Uterus (tissue), 3 donors: ENCODE measurements at regions not wholly inside any gene's neighbourhood (a gene's known extent, or its start where the extent isn't known, plus 50 kb on each side); places are given as distances from the start of the nearest gene placed in this dataset.

ENCODE experiments used
- DNase-seq, 2 donors: peaks; one replicate each; pipeline ENCODE4 v3.0.0-alpha.2; 2019 to 2020
- H3K27ac ChIP-seq, 2 donors: fragments of 200-600 bp; sonication (generic); 1 replicate in 1 of 2; 2 replicates in 1 of 2; pipeline ENCODE4 v1.5.1; 2016 to 2018
- H3K27me3 ChIP-seq, 2 donors: fragments of 200-600 bp; sonication (generic); one replicate each; pipeline ENCODE4 v1.5.1; 2018 to 2019; ENCODE audit warnings: control low read depth in 1 of 2
- H3K36me3 ChIP-seq, 2 donors: fragments of 200-600 bp; sonication (generic); one replicate each; pipeline ENCODE4 v1.5.1; 2019; ENCODE audit warnings: control low read depth in 1 of 2
- H3K4me1 ChIP-seq, 2 donors: fragments of 200-600 bp; sonication (generic); one replicate each; pipeline ENCODE4 v1.5.1; 2018 to 2019; ENCODE audit warnings: control low read depth in 1 of 2
- H3K4me3 ChIP-seq, 2 donors: fragments of 200-600 bp; sonication (generic); 1 replicate in 1 of 2; 2 replicates in 1 of 2; pipeline ENCODE4 v1.5.1; 2018 to 2019; ENCODE audit warnings: mild to moderate bottlenecking in 1 of 2
- H3K9me3 ChIP-seq, 2 donors: fragments of 200-600 bp; sonication (generic); one replicate each; pipeline ENCODE4 v1.5.1; 2019; ENCODE audit warnings: control low read depth in 1 of 2
- POLR2A ChIP-seq, 2 donors: fragments of 450-650 bp; IDR thresholded peaks; one replicate each; pipeline ENCODE4 v1.6.1; 2016; ENCODE audit warnings: antibody characterized with exemption in 2 of 2, mild to moderate bottlenecking in 1 of 2, moderate library complexity in 1 of 2
- intact Hi-C: fragments of 100-400 bp; cut with DNase I; formaldehyde crosslinking; loops from one replicate; pipeline ENCODE4 v1.15.1; 2023; ENCODE audit warnings: low total_unique reads
- TF ChIP-seq, protein P1 (sequence below), 4 experiments: fragments of 200-600 bp in 2 of 4; fragments of 450-650 bp in 2 of 4; sonication (generic) in 2 of 4; IDR thresholded peaks; one replicate each; pipeline ENCODE4 v1.5.1; 2016 to 2019; ENCODE audit warnings: antibody characterized with exemption in 4 of 4, mild to moderate bottlenecking in 2 of 4, moderate library complexity in 1 of 4
- donor health status: DM: yes; HTN: yes; CAD: no.

DNA sequence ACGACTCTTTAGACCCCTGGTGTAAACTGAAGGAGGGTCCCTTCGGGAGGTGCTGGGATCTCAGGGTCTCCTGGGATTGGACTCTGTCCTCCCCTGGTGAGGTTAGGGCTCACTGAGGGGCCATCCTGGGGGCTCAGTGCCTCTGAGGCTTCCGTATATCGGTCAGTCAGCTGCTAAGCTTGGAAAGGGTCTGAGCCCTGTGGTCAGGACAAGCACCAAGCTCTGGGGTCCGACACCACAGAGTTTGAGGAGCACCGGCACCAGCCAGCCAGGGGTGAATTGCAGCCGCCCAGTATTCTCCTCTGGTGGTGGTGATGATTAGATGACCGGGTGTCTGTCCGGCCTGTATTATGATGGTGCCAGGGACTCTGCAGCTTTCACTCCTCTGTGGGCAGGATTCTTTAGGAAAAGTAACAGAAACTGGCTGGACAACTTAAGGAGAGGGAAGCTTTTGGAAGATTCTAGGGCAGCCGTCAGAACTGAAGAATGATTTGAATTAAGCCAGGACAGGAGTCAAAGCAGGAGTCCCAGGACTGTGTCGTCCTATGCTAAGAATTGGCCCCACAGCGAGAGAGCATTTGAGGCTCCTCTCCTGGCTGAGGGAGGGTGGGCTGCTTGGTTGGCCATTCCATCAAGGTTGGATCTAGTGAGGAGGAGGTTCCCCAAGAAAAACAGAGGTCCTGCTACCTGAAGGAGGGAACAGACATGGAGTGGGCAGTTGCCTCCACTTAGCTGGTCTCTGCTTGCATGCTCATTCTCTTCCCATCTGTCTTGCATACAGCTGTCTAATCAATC is 158.6 kb upstream of the HS6ST1 start:
- intact Hi-C loops: no loop called here
- DNase-seq: no peak

DNA sequence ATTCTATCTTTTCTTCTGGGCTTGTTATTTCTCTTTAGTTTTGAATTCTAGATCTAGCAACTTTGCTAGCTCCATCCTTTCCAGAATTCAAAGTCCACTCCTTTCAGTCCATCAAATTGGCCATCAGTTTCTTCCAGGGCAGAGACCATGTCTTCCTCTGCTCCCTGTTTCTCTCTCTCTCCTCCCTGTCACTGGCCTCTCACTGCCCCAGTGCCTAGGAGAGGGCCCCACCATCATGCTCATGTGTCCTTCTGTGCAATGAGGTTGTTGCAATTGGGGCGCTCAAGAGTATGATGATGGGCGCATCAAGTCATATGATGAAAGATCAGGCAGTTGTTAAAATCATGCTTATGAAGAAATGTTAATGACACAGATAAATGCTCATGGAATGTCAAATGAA is 159.2 kb upstream of the HS6ST1 start:
- Histone ChIP-seq H3K4me1 (no peaks in the 10 kb centered on the region), H3K27me3 (no peaks in the 10 kb centered on the region), H3K9me3 (no peaks in the 10 kb centered on the region), H3K27ac (no peak overlapping the region), H3K36me3 (no peaks in the 10 kb centered on the region), H3K4me3 (no peak overlapping the region)
- intact Hi-C loops: no loop called here
- TF ChIP-seq POLR2A (IDR thresholded peaks at IDR 0.05): no peak
- TF ChIP-seq, protein P1, sequence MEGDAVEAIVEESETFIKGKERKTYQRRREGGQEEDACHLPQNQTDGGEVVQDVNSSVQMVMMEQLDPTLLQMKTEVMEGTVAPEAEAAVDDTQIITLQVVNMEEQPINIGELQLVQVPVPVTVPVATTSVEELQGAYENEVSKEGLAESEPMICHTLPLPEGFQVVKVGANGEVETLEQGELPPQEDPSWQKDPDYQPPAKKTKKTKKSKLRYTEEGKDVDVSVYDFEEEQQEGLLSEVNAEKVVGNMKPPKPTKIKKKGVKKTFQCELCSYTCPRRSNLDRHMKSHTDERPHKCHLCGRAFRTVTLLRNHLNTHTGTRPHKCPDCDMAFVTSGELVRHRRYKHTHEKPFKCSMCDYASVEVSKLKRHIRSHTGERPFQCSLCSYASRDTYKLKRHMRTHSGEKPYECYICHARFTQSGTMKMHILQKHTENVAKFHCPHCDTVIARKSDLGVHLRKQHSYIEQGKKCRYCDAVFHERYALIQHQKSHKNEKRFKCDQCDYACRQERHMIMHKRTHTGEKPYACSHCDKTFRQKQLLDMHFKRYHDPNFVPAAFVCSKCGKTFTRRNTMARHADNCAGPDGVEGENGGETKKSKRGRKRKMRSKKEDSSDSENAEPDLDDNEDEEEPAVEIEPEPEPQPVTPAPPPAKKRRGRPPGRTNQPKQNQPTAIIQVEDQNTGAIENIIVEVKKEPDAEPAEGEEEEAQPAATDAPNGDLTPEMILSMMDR (IDR thresholded peaks at IDR 0.05): no peak
- no peak for DNase-seq

More for the DNA sequence above, 158.6 kb upstream of the HS6ST1 start:
- no peak for TF ChIP-seq POLR2A (IDR thresholded peaks at IDR 0.05)
- TF ChIP-seq, protein P1 (IDR thresholded peaks at IDR 0.05): no peak
- H3K27me3 ChIP-seq: no peaks in the 10 kb centered on the region
- H3K4me3 ChIP-seq: no peak overlapping the region
- no peaks in the 10 kb centered on the region for H3K4me1 ChIP-seq
- no peaks in the 10 kb centered on the region for H3K36me3 ChIP-seq
- no peak overlapping the region for H3K27ac ChIP-seq
- no peaks in the 10 kb centered on the region for H3K9me3 ChIP-seq

DNA sequence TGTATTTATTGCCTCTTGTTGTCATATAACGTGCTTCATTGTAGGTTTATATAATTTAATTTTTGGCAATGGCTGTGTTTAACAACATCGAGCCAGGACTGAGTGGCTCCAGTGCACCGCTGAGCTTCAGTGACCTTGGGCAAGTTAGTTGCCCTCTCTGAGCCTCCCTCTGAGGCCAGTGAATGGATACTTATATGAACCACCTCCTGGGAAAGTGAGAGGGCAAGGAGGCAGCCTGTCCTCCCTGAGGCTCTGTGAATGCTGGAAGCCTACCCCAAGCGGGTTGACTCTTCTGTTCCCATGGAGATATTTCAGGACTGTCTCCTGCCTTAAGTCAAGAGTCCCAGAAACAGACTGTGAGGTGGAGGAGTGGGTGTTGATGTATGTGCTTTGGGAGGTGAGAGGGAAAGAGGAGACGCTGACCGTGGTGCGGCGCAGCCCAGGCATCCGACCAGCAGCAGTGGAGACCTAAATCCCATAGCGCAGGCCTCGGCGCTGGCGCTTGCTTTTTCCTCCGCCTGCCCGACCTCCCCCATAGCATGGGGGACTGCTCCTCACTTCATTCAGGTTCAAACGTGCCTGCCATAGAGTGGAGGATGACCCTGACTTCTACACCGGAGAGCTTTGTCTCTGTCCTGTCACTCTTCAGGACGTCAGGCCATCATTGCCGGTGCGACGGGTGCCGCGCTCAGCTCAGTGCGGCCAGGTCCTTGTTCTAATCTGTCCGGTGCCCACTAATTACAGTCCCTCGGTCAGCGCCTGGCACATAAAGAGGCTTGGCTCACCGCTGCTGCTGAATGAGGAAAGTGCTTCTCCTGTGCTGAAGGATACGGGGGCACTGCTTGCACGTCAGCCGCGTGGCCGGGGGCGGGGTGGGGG is 167.3 kb upstream of the HS6ST1 start:
- intact Hi-C loops: no loop called here
- TF ChIP-seq, protein P1 (IDR thresholded peaks at IDR 0.05): no peak
- TF ChIP-seq POLR2A (IDR thresholded peaks at IDR 0.05): no peak
- Histone ChIP-seq H3K9me3 (no peaks in the 10 kb centered on the region), H3K4me1 (no peaks in the 10 kb centered on the region), H3K27ac (no peak overlapping the region), H3K4me3 (no peak overlapping the region), H3K27me3 (no peaks in the 10 kb centered on the region), H3K36me3 (no peaks in the 10 kb centered on the region)
- DNase-seq: no peak

DNA sequence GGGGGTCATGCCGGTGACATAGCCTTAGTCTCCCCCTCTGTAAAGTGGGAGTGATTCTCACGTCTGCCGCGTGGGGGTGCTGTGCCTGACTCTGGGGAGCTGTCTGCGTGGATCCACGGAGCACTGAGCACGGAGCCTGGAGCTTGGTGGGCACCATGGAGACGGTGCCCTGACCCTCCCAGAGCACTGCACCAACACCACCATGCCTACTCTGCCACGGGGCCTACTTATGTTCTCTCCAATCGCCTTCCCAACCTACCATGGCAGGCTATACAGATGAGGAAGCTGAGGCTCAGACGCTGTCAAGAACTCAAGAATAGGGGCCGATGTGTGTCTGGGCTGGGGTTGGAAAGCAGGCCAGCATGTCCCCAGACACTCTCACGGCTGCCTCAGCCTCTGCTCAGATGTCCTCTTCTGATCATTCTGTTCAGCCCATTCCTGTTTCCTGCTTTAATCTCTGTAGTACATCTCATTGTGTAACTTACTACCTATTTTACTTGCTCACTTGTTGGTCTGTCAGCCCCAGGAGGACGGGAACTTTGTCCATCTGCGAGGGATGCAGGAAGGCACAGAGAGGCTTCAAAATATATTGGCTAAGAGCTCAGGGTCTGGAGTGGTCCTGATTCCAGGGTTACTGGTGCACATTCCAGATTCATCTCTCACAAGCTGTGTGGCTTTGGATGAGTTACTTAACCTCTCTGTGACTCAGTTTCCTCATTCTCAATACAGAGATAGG is 168.1 kb upstream of the HS6ST1 start:
- Histone ChIP-seq H3K27ac (no peak overlapping the region), H3K27me3 (no peaks in the 10 kb centered on the region), H3K4me1 (no peaks in the 10 kb centered on the region), H3K4me3 (no peak overlapping the region), H3K9me3 (no peaks in the 10 kb centered on the region), H3K36me3 (no peaks in the 10 kb centered on the region)
- intact Hi-C loops: no loop called here
- no peak for DNase-seq
- no peak for TF ChIP-seq POLR2A (IDR thresholded peaks at IDR 0.05)

DNA sequence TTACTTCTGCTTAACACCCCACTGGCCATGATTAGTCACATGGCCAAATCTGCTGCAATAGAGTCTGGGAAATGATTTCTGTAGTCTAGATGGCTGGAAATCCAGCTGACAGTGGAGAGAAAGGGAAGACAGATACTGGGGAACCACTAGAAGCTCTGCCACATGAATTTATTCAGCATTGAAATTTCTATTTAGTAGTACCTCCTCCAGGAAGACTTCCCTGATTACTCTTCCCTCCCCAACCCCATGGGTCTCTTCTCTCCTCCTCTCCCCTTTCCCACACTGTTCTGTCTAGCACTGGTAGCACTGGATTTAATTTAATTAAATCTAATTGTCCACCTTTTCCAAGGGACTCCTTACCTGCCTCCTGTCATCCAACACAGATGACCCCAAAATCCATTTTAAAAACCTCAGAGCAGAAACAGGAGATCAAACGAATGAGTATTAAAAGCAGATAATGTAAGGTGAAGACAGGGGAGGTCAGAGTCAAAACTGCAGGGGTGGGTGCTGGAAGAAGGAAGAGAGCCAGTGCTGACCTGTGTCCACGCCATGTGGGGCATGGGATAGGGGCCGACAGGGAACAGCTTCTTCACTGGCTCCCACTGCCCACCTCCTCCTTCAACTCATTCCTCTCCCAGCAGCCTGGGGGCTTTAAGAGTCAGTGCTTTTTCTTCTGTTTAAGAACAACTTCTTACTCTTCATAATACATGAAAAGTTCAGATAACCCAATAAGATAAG is 169.2 kb upstream of the HS6ST1 start:
- Histone ChIP-seq H3K27ac (no peak overlapping the region), H3K4me3 (no peak overlapping the region), H3K27me3 (no peaks in the 10 kb centered on the region), H3K9me3 (no peaks in the 10 kb centered on the region), H3K36me3 (no peaks in the 10 kb centered on the region), H3K4me1 (no peaks in the 10 kb centered on the region)
- intact Hi-C loops: no loop called here
- DNase-seq: no peak
- no peak for TF ChIP-seq POLR2A (IDR thresholded peaks at IDR 0.05)
- TF ChIP-seq, protein P1 (IDR thresholded peaks at IDR 0.05): no peak
